HG03442 (cell line): ENCODE measurements at regions not wholly inside any gene's neighbourhood (a gene's known extent, or its start where the extent isn't known, plus 50 kb on each side); places are given as distances from the start of the nearest gene placed in this dataset.
"Not testable (repeated sequence)": the region's sequence is repeated elsewhere in the genome, so short reads cannot be mapped to it uniquely, and the experiment has no call there.

Experiments
- ATAC-seq: cut with Tn5 transposase; IDR thresholded peaks from one replicate; pipeline ENCODE4 v1.9.1; 2021; ENCODE audit warnings: mild to moderate bottlenecking, moderate library complexity; ENCODE audit not compliant: unreplicated experiment

DNA sequence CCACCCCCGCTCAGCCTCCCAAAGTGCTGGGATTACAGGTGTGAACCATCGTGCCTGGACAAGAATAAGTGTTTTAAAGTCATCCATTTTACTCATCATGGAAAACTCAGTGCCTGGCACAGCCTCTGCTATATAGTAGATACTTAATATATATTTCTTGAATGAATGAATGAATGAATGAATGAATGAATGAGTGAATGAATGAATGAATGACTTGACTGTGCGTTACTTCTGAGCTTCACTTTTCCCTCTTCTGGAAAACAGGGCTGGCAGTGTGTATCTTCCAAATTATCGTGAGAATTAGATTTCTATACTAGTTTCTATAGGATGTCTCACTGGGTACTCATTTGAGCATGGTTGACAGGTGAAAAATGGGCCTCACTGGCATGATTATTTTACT, 307.3 kb upstream of the ERCC4 start:
- ATAC-seq, result no peak

DNA sequence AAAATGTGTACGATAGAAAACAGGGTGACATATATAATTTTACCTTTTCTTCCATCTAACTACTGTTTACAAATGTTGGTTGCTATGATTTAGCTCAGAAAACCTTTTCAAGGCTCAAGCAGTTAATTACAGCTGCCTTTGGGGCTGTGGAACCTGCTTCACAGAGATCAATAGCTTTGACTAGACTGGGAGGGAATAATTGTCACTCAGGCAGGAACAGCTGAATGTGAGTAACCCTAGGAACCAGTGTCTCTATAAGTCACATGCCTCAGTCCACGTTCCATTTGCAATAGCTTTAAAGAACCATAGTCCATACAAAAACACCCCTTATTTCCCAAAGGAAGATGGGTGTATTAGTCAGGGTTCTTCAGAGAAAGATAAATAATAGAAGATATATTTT, 306.8 kb upstream of the ERCC4 start:
- no peak for ATAC-seq

GRCh38 chr16:13621639-13622038, 298.3 kb upstream of the ERCC4 start:
- no peak for ATAC-seq

DNA sequence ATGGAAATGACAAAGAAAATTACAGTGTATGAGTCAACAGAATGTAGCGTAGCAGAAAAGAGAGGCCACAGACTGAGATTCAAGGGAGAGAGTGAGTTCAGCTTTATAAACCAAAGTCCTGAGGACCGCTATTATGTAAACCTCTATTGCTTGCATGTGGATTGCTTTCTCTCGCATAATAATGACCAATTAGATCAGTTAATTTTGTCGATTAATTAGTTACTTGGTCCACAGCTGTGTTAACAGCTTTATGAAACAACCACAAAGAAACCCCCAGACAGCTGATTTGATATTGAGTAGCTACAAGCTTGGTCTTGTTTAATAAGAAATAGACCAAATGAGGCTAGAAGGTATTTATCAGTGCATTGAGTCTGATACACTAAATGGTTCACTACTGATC, 291.8 kb upstream of the ERCC4 start:
- ATAC-seq, result no peak

GRCh38 chr16:13629704-13630103, 290.2 kb upstream of the ERCC4 start:
- ATAC-seq, result no peak

DNA sequence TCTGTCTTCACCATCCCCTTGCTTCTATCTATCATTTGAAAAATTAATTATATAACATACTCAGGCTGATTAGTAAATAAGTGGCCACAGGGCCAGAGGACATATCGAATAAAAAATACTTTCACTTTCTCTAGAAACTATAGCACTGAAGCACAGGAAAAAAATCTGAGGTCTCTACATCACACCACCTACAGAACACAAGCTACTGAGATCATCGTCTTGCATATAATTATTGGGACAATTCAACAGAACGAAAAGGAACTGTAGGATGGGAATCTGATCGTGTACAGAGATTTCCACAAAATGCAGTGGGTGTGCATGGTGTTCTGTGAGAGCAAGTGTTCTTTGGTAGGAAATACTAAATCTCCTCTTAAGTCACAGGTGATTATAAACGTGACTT, 289.6 kb upstream of the ERCC4 start:
- no peak for ATAC-seq

DNA sequence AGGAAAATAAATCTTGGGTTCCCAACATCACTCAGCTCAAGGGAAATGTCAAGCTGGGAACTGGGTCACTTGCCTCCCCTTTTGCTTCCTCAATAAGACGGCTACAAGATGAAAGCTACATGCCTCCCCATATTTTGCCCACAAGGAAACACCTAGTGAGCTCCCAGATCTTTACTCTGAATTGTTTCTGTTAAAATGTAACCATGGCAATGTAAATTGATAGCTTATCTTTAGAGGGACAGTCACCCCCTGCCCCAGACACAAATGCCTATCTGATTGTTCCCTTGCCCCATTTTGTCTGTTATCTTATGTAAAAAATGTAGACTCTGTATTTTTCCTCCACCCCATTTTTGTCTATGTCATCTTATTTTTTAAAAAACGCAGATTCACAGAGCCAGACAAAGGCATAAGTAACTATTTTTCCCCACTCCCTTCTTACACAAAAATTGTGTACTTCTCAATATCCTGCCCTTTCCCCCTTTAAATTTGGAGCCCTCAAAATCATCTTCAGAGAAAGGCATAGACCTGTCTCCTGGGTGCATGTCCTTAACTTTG, 288.7 kb upstream of the ERCC4 start:
- ATAC-seq, result no peak

DNA sequence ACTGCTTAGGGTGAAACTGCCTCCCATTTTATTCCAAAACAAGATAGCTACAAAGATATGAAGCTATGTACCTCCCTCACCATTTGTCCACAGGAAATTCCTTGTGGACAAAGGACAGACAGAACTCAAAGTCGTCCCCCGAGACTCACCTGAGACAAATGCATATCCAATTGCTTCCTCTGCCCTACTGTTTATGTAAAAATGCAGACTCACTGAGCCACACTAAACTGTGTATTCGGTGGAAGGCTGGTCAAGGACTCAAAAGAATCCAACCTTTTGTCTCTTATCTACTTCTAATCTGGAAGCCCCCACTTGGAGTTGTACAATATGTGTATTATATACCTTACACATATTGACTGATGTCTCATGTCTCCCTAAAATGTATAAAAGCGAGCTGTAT, 288.0 kb upstream of the ERCC4 start:
- ATAC-seq, result no peak

- not testable (repeated sequence) for ATAC-seq
Observed at GRCh38 chr16:13632504-13632903, 287.4 kb upstream of the ERCC4 start.

GRCh38 chr16:13633391-13633861, 286.5 kb upstream of the ERCC4 start:
- ATAC-seq, result no peak

GRCh38 chr16:13634253-13634652, 285.7 kb upstream of the ERCC4 start:
- no peak for ATAC-seq

GRCh38 chr16:13634959-13635358, 285.0 kb upstream of the ERCC4 start:
- no peak for ATAC-seq

GRCh38 chr16:13638218-13638617, 281.7 kb upstream of the ERCC4 start:
- no peak for ATAC-seq

GRCh38 chr16:13643412-13643811, 276.5 kb upstream of the ERCC4 start:
- ATAC-seq, result no peak

GRCh38 chr16:13645601-13646245, 274.2 kb upstream of the ERCC4 start:
- ATAC-seq, result no peak

- no peak for ATAC-seq
Observed at GRCh38 chr16:13660807-13661206, 259.1 kb upstream of the ERCC4 start.

GRCh38 chr16:13665876-13666275, 254.1 kb upstream of the ERCC4 start:
- ATAC-seq, result no peak

GRCh38 chr16:13672196-13672595, 247.8 kb upstream of the ERCC4 start:
- ATAC-seq, result no peak

DNA sequence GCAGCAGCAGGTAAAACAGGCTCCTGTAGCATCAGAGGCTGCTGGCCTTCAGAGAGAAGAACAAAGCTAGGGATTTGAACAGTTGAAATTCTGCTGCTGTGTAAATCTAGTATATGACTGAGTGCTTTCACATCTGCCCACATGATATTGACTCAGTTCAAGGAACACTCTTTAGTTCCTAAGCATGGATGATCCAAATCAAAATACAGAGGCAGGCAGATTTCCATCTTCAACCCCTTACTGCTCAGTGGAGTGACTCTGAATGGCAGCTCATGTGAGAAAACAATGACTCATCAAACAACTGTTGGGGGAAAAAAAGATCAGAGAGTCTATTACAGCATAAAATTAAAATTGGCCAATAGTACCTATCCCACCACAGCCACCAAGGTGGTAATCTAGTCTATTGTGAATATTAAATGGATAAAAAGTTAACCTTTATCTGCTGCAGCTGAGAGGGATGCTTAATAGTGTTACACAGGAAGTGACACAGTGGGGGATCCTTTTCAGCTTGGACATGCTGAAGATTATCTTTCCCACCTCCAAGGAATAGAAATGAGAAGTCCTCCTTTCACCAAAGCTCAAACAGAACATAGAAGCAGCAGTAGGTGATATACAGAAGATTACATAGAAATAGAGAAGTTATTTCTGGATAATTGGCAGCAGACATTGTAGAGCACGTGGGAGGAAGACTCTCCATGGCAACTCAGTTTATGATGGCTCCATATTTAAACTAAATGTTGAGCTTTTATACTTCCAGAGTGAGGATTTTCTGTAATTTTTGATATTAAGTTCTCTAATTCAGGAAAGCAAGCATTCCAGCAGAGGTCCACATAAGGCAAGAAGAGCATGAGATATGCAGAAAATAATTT, 239.7 kb upstream of the ERCC4 start:
- no peak for ATAC-seq

- ATAC-seq, result no peak
Observed at GRCh38 chr16:13684819-13685563, 235.0 kb upstream of the ERCC4 start.

- ATAC-seq, result no peak
Observed at GRCh38 chr16:13696017-13696416, 223.9 kb upstream of the ERCC4 start.
